ENCODE measurements at regions not wholly inside any gene's neighbourhood (a gene's known extent, or its start where the extent isn't known, plus 50 kb on each side); places are given as distances from the start of the nearest gene placed in this dataset.

DNA sequence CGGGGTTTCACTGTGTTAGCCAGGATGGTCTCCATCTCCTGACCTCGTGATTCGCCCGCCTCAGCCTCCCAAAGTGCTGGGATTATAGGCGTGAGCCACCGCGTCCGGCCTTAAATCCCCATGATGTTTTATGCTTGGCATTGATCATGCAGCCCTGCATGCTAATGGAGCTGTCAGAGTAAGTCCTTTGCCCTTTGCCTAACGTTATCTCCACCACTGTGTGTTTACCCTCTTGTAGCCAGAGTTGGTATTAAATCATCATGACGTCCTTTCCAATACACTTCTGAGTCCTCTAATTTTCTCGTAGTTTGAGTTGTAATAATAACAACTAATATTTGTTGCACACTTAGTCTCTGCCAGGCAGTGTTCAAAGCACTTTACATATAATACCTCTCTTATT is 57.2 kb upstream of the ZFAND5 start:
- TF ChIP-seq, protein P1, sequence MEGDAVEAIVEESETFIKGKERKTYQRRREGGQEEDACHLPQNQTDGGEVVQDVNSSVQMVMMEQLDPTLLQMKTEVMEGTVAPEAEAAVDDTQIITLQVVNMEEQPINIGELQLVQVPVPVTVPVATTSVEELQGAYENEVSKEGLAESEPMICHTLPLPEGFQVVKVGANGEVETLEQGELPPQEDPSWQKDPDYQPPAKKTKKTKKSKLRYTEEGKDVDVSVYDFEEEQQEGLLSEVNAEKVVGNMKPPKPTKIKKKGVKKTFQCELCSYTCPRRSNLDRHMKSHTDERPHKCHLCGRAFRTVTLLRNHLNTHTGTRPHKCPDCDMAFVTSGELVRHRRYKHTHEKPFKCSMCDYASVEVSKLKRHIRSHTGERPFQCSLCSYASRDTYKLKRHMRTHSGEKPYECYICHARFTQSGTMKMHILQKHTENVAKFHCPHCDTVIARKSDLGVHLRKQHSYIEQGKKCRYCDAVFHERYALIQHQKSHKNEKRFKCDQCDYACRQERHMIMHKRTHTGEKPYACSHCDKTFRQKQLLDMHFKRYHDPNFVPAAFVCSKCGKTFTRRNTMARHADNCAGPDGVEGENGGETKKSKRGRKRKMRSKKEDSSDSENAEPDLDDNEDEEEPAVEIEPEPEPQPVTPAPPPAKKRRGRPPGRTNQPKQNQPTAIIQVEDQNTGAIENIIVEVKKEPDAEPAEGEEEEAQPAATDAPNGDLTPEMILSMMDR (IDR thresholded peaks at IDR 0.05): no peak
- no peak for TF ChIP-seq POLR2A (IDR thresholded peaks at IDR 0.05)
